ENCODE measurements at regions not wholly inside any gene's neighbourhood (a gene's known extent, or its start where the extent isn't known, plus 50 kb on each side); places are given as distances from the start of the nearest gene placed in this dataset.

DNA sequence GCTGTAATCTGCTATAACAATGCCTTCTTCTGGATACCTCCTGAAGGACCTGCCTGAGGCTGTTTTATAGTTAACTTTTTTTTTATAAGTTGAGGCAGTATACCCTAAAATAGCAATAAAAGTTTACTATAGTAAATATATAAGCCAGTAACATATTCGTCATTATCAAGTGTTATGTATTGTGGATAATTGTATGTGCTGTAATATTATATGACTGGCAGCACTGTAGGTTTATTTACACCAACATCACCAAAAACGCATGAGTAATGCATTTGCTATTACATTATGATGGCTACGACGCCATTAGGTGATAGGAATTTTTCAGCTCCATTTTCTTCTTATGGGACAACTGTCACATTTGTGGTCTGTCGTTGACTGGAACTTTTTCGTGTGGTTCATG lies 237.2 kb upstream of the PITX2 start:
- ChIA-PET POLR2A (no interaction called here), CTCF (interaction anchor here (0.7 kb wide), 1 partner anchor 590 kb away, joined by 3 read pairs; no protein-coding TSS in a partner anchor)
- TF ChIP-seq, protein P1, sequence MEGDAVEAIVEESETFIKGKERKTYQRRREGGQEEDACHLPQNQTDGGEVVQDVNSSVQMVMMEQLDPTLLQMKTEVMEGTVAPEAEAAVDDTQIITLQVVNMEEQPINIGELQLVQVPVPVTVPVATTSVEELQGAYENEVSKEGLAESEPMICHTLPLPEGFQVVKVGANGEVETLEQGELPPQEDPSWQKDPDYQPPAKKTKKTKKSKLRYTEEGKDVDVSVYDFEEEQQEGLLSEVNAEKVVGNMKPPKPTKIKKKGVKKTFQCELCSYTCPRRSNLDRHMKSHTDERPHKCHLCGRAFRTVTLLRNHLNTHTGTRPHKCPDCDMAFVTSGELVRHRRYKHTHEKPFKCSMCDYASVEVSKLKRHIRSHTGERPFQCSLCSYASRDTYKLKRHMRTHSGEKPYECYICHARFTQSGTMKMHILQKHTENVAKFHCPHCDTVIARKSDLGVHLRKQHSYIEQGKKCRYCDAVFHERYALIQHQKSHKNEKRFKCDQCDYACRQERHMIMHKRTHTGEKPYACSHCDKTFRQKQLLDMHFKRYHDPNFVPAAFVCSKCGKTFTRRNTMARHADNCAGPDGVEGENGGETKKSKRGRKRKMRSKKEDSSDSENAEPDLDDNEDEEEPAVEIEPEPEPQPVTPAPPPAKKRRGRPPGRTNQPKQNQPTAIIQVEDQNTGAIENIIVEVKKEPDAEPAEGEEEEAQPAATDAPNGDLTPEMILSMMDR (IDR thresholded peaks at IDR 0.05; ENCODE audit: insufficient read depth, low read depth, low read length): no peak

GRCh38 chr4:110860901-110861300 lies 238.0 kb upstream of the PITX2 start:
- ChIA-PET POLR2A (no interaction called here), CTCF (no interaction called here)
- no peak for DNase-seq (ENCODE audit: low read depth)
- Histone ChIP-seq H3K36me3 (ENCODE audit: control insufficient read depth, insufficient read depth, low read length) (no peaks in the 10 kb centered on the region), H3K4me3 (ENCODE audit: low read depth, low read length) (no peak overlapping the region), H3K27me3 (ENCODE audit: control insufficient read depth, insufficient read depth, low read length) (no peaks in the 10 kb centered on the region)
- TF ChIP-seq, protein P1 (IDR thresholded peaks at IDR 0.05; ENCODE audit: insufficient read depth, low read depth, low read length): no peak

More for the DNA sequence above, 237.2 kb upstream of the PITX2 start:
- no peak for DNase-seq (ENCODE audit: low read depth)
- no peaks in the 10 kb centered on the region for H3K36me3 ChIP-seq (ENCODE audit: control insufficient read depth, insufficient read depth, low read length)
- H3K4me3 ChIP-seq (ENCODE audit: low read depth, low read length): no peak overlapping the region
- H3K27me3 ChIP-seq (ENCODE audit: control insufficient read depth, insufficient read depth, low read length): no peaks in the 10 kb centered on the region

DNA sequence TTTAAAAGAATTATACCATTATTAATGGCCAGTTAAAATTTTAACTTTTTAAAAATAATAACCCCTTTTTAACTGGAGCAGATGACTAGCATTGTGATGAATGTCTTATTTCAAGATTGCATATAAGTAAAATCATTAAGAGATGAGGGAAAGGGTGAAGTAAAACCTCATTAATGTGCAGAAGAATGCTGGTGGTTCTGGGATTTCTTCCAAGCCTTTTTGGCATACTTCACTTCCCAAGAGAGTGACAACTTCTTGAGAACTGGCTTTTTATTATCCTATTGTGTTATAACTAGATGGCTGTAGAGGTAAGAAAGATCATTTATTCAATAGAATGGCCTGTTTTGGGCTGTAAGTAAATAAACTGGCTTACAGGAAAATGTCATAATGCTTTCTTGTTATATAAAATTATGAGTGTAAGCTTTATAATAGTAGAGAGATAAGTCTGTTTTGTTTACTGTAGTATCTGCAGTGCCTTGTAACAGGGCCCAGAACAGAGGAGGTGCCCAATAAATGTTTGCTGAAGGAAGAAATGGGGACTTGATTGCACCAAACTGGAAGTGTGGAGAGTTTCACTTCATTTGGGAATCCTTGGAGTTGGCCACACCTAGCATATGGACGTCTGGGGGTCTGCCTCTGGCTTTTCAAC lies 242.9 kb upstream of the PITX2 start:
- ChIA-PET CTCF (interaction anchor here (0.9 kb wide), 1 partner anchor 12 kb away, joined by 3 read pairs; no protein-coding TSS in a partner anchor), POLR2A (no interaction called here)
- TF ChIP-seq, protein P1 (IDR thresholded peaks at IDR 0.05; ENCODE audit: insufficient read depth, low read depth, low read length): no peak
- DNase-seq (ENCODE audit: low read depth): peak; percentile 58
- no peak overlapping the region for H3K4me3 ChIP-seq (ENCODE audit: low read depth, low read length)
- H3K36me3 ChIP-seq (ENCODE audit: control insufficient read depth, insufficient read depth, low read length): no peaks in the 10 kb centered on the region
- H3K27me3 ChIP-seq (ENCODE audit: control insufficient read depth, insufficient read depth, low read length): no peaks in the 10 kb centered on the region

DNA sequence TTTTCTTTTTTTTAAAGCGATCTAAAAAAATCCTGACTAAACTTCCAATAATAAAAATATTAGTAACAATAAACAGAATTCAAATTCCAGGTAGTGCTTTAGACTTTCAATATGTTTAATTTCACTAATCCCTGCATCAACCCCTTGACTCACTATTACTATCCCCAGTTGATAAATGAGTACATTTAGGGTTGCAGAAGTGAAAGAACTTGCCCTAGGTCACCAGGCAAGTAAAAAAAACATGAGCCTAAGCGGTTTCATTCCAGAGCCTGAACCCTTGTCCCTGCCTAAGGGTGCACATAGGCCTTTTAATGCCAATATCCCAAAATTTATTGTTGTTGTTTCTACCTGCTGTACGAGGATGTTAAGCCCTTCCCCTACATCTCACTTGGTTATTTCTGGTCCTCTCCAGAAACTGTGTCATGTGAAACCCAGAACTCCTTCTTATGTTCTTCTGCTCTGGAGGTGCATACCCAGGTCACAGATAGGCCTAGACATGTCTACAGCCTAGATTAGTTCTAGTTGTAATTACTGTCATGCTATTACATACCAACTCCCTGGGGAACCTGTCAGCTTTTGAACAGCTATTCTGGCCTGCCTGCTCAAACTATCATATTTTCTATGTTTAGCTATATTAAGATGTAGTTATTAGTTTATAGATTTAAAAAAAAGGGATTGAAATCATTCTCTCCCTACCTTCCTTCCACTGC lies 244.5 kb upstream of the PITX2 start:
- no peaks in the 10 kb centered on the region for H3K27me3 ChIP-seq (ENCODE audit: control insufficient read depth, insufficient read depth, low read length)
- ChIA-PET CTCF (no interaction called here), POLR2A (interaction anchor here (0.6 kb wide), 1 partner anchor 627 kb away, joined by 4 read pairs; no protein-coding TSS in a partner anchor)
- H3K36me3 ChIP-seq (ENCODE audit: control insufficient read depth, insufficient read depth, low read length): no peaks in the 10 kb centered on the region
- no peak for DNase-seq (ENCODE audit: low read depth)
- no peak overlapping the region for H3K4me3 ChIP-seq (ENCODE audit: low read depth, low read length)
- TF ChIP-seq, protein P1 (IDR thresholded peaks at IDR 0.05; ENCODE audit: insufficient read depth, low read depth, low read length): no peak

- CTCF ChIA-PET: no interaction called here
- H3K36me3 ChIP-seq (ENCODE audit: control insufficient read depth, insufficient read depth, low read length): no peaks in the 10 kb centered on the region
- TF ChIP-seq, protein P1 (IDR thresholded peaks at IDR 0.05; ENCODE audit: insufficient read depth, low read depth, low read length): no peak
- POLR2A ChIA-PET: interaction anchor here (0.6 kb wide), 1 partner anchor 627 kb away, joined by 4 read pairs; no protein-coding TSS in a partner anchor
- no peaks in the 10 kb centered on the region for H3K27me3 ChIP-seq (ENCODE audit: control insufficient read depth, insufficient read depth, low read length)
- H3K4me3 ChIP-seq (ENCODE audit: low read depth, low read length): no peak overlapping the region
- no peak for DNase-seq (ENCODE audit: low read depth)
These were observed 245.3 kb upstream of the PITX2 start for GRCh38 chr4:110867981-110868720.
